SK-N-SH (cell line): ENCODE measurements at regions not wholly inside any gene's neighbourhood (a gene's known extent, or its start where the extent isn't known, plus 50 kb on each side); places are given as distances from the start of the nearest gene placed in this dataset.

Source experiments
- CTCF ChIA-PET: fragments of 300-600, 350-600 bp; formaldehyde crosslinking; extraction: SDS; loops from one replicate; lab custom pipeline; 2021; lab: Yijun Ruan, JAX
- POLR2A ChIA-PET: fragments of 350-600 bp; sonication (Branson Sonifier 250); formaldehyde crosslinking; extraction: SDS; loops from one replicate; lab custom pipeline; 2020; ENCODE audit warnings: antibody characterized with exemption, inconsistent platforms; lab: Yijun Ruan, JAX
- DNase-seq: peaks from one replicate; pipeline ENCODE4 v3.0.0; 2012
- H2AFZ ChIP-seq: fragments of 200-600 bp; sonication (generic); 2 replicates; pipeline ENCODE4 v1.8.1; 2016; ENCODE audit warnings: antibody characterized with exemption, mild to moderate bottlenecking, low read depth
- H3F3A ChIP-seq: fragments of 200-600 bp; sonication (generic); replicated peaks from 2 replicates; pipeline ENCODE3; 2016; ENCODE audit warnings: antibody characterized with exemption, mild to moderate bottlenecking; ENCODE audit not compliant: insufficient read depth
- H3K27ac ChIP-seq, 2 experiments: fragments of 200-500 bp in 1 of 2; fragments of 200-600 bp in 1 of 2; sonication (Bioruptor generic) in 1 of 2; sonication (generic), shearing (Covaris generic) in 1 of 2; 2 replicates each; pipeline versions ENCODE4 v1.5.1 to v1.6.1; 2014 to 2016; ENCODE audit warnings: low read depth in 2 of 2, inconsistent platforms in 1 of 2, low read length in 1 of 2, mild to moderate bottlenecking in 1 of 2, mixed read lengths in 1 of 2
- H3K27me3 ChIP-seq: fragments of 200-600 bp; sonication (generic), shearing (Covaris generic); 2 replicates; pipeline ENCODE4 v1.6.1; 2016; ENCODE audit warnings: mixed run types; ENCODE audit not compliant: insufficient read depth
- H3K36me3 ChIP-seq, 2 experiments: fragments of 200-500 bp in 1 of 2; fragments of 200-600 bp in 1 of 2; sonication (Bioruptor generic) in 1 of 2; sonication (generic) in 1 of 2; replicated peaks in 1 of 2; 2 replicates each; pipeline versions ENCODE3 to v1.5.1; 2014 to 2016; ENCODE audit warnings: low read length in 1 of 2, mild to moderate bottlenecking in 1 of 2; ENCODE audit not compliant: insufficient read depth in 2 of 2, control insufficient read depth in 1 of 2
- H3K4me1 ChIP-seq, 2 experiments: fragments of 200-500 bp in 1 of 2; fragments of 200-600 bp in 1 of 2; sonication (Bioruptor generic) in 1 of 2; sonication (generic), shearing (Covaris generic) in 1 of 2; 2 replicates each; pipeline versions ENCODE4 v1.5.1 to v1.6.1; 2014 to 2016; ENCODE audit warnings: low read depth in 1 of 2, low read length in 1 of 2, mixed run types in 1 of 2; ENCODE audit not compliant: insufficient read depth in 2 of 2, control insufficient read depth in 1 of 2
- H3K4me2 ChIP-seq: fragments of 200-600 bp; sonication (generic), shearing (Covaris generic); 2 replicates; pipeline ENCODE4 v1.6.1; 2017; ENCODE audit warnings: mixed run types
- H3K4me3 ChIP-seq, 2 experiments: fragments of 200-500 bp in 1 of 2; fragments of 200-600 bp in 1 of 2; sonication (Bioruptor generic) in 1 of 2; sonication (generic), shearing (Covaris generic) in 1 of 2; 2 replicates each; pipeline versions ENCODE4 v1.5.1 to v1.8.1; 2014 to 2016; ENCODE audit warnings: low read depth in 2 of 2, inconsistent platforms in 1 of 2, low read length in 1 of 2, mild to moderate bottlenecking in 1 of 2, mixed read lengths in 1 of 2, moderate library complexity in 1 of 2
- H3K79me2 ChIP-seq: fragments of 200-600 bp; sonication (generic); 2 replicates; pipeline ENCODE4 v1.8.1; 2017; ENCODE audit warnings: mild to moderate bottlenecking; ENCODE audit not compliant: insufficient read depth
- H3K9ac ChIP-seq: fragments of 200-600 bp; sonication (generic); 2 replicates; pipeline ENCODE4 v1.6.1; 2017; ENCODE audit warnings: mixed run types
- H3K9me2 ChIP-seq: fragments of 200-600 bp; sonication (generic); 2 replicates; pipeline ENCODE4 v1.6.1; 2017; ENCODE audit warnings: mixed run types
- H3K9me3 ChIP-seq: fragments of 200-600 bp; sonication (generic); 2 replicates; pipeline ENCODE4 v1.6.1; 2017; ENCODE audit warnings: mixed run types, mild to moderate bottlenecking, moderate library complexity
- H4K20me1 ChIP-seq: fragments of 200-600 bp; sonication (generic); 2 replicates; pipeline ENCODE4 v1.6.1; 2017; ENCODE audit warnings: mild to moderate bottlenecking, mixed run types; ENCODE audit not compliant: insufficient read depth
- CHD2 ChIP-seq: fragments of 150-350 bp; IDR thresholded peaks from 2 replicates; pipeline ENCODE4 v1.6.1; 2018; ENCODE audit warnings: low read length; ENCODE audit not compliant: partially characterized antibody
- ELF1 ChIP-seq: IDR thresholded peaks from 2 replicates; pipeline ENCODE4 v1.4.0; 2012
- FOXM1 ChIP-seq: IDR thresholded peaks from 2 replicates; pipeline ENCODE4 v1.4.0; 2012; ENCODE audit warnings: low read depth, mild to moderate bottlenecking
- GABPA ChIP-seq: IDR thresholded peaks from 2 replicates; pipeline ENCODE4 v1.4.0; 2012; ENCODE audit warnings: low read depth, mild to moderate bottlenecking
- GATA2 ChIP-seq: sonication (generic); formaldehyde crosslinking; IDR thresholded peaks from 2 replicates; pipeline ENCODE4 v1.5.0; 2020; ENCODE audit warnings: mild to moderate bottlenecking, missing genetic modification reagents
- IRF3 ChIP-seq: fragments of 150-350 bp; IDR thresholded peaks from 2 replicates; pipeline ENCODE4 v1.6.1; 2016; ENCODE audit warnings: mild to moderate bottlenecking, low read depth, low read length
- JUND ChIP-seq: IDR thresholded peaks from 2 replicates; pipeline ENCODE4 v1.4.0; 2012
- MAX ChIP-seq: IDR thresholded peaks from 2 replicates; pipeline ENCODE4 v1.4.0; 2012; ENCODE audit warnings: low read depth
- NFIC ChIP-seq: IDR thresholded peaks from 2 replicates; pipeline ENCODE4 v1.4.0; 2012; ENCODE audit warnings: borderline replicate concordance
- NRF1 ChIP-seq: IDR thresholded peaks from 2 replicates; pipeline ENCODE4 v1.6.1; 2012; ENCODE audit warnings: low read depth, mild to moderate bottlenecking, low read length
- PBX3 ChIP-seq: IDR thresholded peaks from 2 replicates; pipeline ENCODE4; 2012
- RCOR1 ChIP-seq: fragments of 150-350 bp; IDR thresholded peaks from 2 replicates; pipeline ENCODE4 v1.6.1; 2017; ENCODE audit warnings: antibody characterized with exemption, low read length
- REST ChIP-seq: IDR thresholded peaks from 2 replicates; pipeline ENCODE4 v1.6.1; 2012; ENCODE audit warnings: mild to moderate bottlenecking, low read depth, low read length, moderate library complexity
- RXRA ChIP-seq: IDR thresholded peaks from 2 replicates; pipeline ENCODE4 v1.4.0; 2012; ENCODE audit warnings: low read depth, mild to moderate bottlenecking, borderline replicate concordance
- SIN3A ChIP-seq: IDR thresholded peaks from 2 replicates; pipeline ENCODE4 v1.6.1; 2012; ENCODE audit warnings: low read depth, mild to moderate bottlenecking, low read length, moderate library complexity, borderline replicate concordance
- TAF1 ChIP-seq: IDR thresholded peaks from 2 replicates; pipeline ENCODE4 v1.6.1; 2012; ENCODE audit warnings: low read depth, mild to moderate bottlenecking, low read length, moderate library complexity, borderline replicate concordance
- TCF12 ChIP-seq: IDR thresholded peaks from 2 replicates; pipeline ENCODE4 v1.4.0; 2012
- TEAD4 ChIP-seq: IDR thresholded peaks from 2 replicates; pipeline ENCODE4 v1.4.0; 2012; ENCODE audit warnings: mild to moderate bottlenecking, borderline replicate concordance; ENCODE audit not compliant: insufficient read depth
- USF1 ChIP-seq: IDR thresholded peaks from 2 replicates; pipeline ENCODE4 v1.4.0; 2012; ENCODE audit warnings: low read depth, borderline replicate concordance
- USF2 ChIP-seq: fragments of 150-350 bp; IDR thresholded peaks from 2 replicates; pipeline ENCODE4 v1.6.1; 2017; ENCODE audit warnings: antibody characterized with exemption, low read length, low read depth, borderline replicate concordance
- YY1 ChIP-seq: IDR thresholded peaks from 2 replicates; pipeline ENCODE4 v1.4.0; 2012; ENCODE audit warnings: low read depth, mild to moderate bottlenecking
- WGBS: methylation state at CpG from one replicate; pipeline ENCODE4 v1.1.6; 2017; ENCODE audit warnings: low lambda C conversion rate; 5-methylcytosine and 5-hydroxymethylcytosine counted together

GRCh38 chr14:87686746-87687145 is 306.2 kb downstream of the GALC start:
- ChIA-PET CTCF (no interaction called here), POLR2A (no interaction called here)
- H3K4me3 ChIP-seq: no peak overlapping the region
- H3K9ac ChIP-seq: no peak overlapping the region
- H3K79me2 ChIP-seq: no peaks in the 10 kb centered on the region
- H3F3A ChIP-seq: no peaks in the 10 kb centered on the region
- H4K20me1 ChIP-seq: no peaks in the 10 kb centered on the region
- DNase-seq: no peak
- no peaks in the 10 kb centered on the region for H3K9me2 ChIP-seq
- no peak overlapping the region for H3K27ac ChIP-seq
- H3K27me3 ChIP-seq: no peaks in the 10 kb centered on the region
- no peak for TF ChIP-seq MAX
- no peak for TF ChIP-seq IRF3
- no peak for TF ChIP-seq ELF1
- no peaks in the 10 kb centered on the region for H3K4me1 ChIP-seq
- WGBS: 13% methylated on average over 1 of the region's 1 CpG
- H2AFZ ChIP-seq: no peak overlapping the region
- H3K4me2 ChIP-seq: no peak overlapping the region
- no peaks in the 10 kb centered on the region for H3K36me3 ChIP-seq
- H3K9me3 ChIP-seq: no peaks in the 10 kb centered on the region

- Histone ChIP-seq H3K4me3 (no peak overlapping the region), H3K9me2 (no peaks in the 10 kb centered on the region), H3K27ac (no peak overlapping the region), H3K4me1 (no peaks in the 10 kb centered on the region), H3F3A (no peaks in the 10 kb centered on the region), H3K36me3 (no peaks in the 10 kb centered on the region), H3K4me2 (no peak overlapping the region), H4K20me1 (no peaks in the 10 kb centered on the region), H2AFZ (no peak overlapping the region), H3K9ac (no peak overlapping the region), H3K9me3 (no peaks in the 10 kb centered on the region), H3K27me3 (no peaks in the 10 kb centered on the region), H3K79me2 (no peaks in the 10 kb centered on the region)
- no peak for DNase-seq
- TF ChIP-seq CHD2: no peak
- TF ChIP-seq NFIC: no peak
- TF ChIP-seq RCOR1: no peak
- no peak for TF ChIP-seq SIN3A
- TF ChIP-seq GABPA: no peak
- no peak for TF ChIP-seq FOXM1
- TF ChIP-seq GATA2 (CRISPR knock-in tag): no peak
- no peak for TF ChIP-seq REST
- TF ChIP-seq RXRA: no peak
- TF ChIP-seq TCF12: no peak
- TF ChIP-seq YY1: no peak
- no peak for TF ChIP-seq USF2
- TF ChIP-seq NRF1: no peak
- no peak for TF ChIP-seq ELF1
- no peak for TF ChIP-seq USF1
- TF ChIP-seq TAF1: no peak
- TF ChIP-seq PBX3: no peak
- TF ChIP-seq TEAD4: no peak
- no peak for TF ChIP-seq JUND
- WGBS: 6% methylated on average over 3 of the region's 3 CpGs
- CTCF ChIA-PET: interaction anchor here (1.6 kb wide), 1 partner anchor 63 kb away, joined by 5 read pairs; no protein-coding TSS in a partner anchor
- POLR2A ChIA-PET: no interaction called here
These were observed 313.1 kb downstream of the GALC start for GRCh38 chr14:87679866-87680265.
